Vagina (tissue), 2 donors: ENCODE measurements at regions not wholly inside any gene's neighbourhood (a gene's known extent, or its start where the extent isn't known, plus 50 kb on each side); places are given as distances from the start of the nearest gene placed in this dataset.

Experiments
- DNase-seq, 2 donors: peaks; one replicate each; pipeline ENCODE4 v3.0.0-alpha.2; 2017; ENCODE audit errors: extremely low spot score in 2 of 2
- H3K27ac ChIP-seq: fragments of 200-600 bp; sonication (generic); one replicate; pipeline ENCODE4 v1.5.1; 2019
- H3K27me3 ChIP-seq: fragments of 200-600 bp; sonication (generic); one replicate; pipeline ENCODE4 v1.5.1; 2019
- H3K36me3 ChIP-seq, 2 donors: fragments of 200-600 bp; sonication (generic); one replicate each; pipeline ENCODE4 v1.5.1; 2017 to 2019
- H3K4me1 ChIP-seq: fragments of 200-600 bp; sonication (generic); one replicate; pipeline ENCODE4 v1.5.1; 2019
- H3K4me3 ChIP-seq, 2 donors: fragments of 200-600 bp; sonication (generic); 1 replicate in 1 of 2; 2 replicates in 1 of 2; pipeline ENCODE4 v1.5.1; 2016 to 2019
- H3K9me3 ChIP-seq: fragments of 200-600 bp; sonication (generic); one replicate; pipeline ENCODE4 v1.5.1; 2019
- CTCF ChIP-seq, 3 experiments: fragments of 450-650 bp in 2 of 3; fragments of 200-600 bp in 1 of 3; sonication (generic) in 1 of 3; IDR thresholded peaks; one replicate each; pipeline ENCODE4 v1.5.1; 2017 to 2019; ENCODE audit warnings: antibody characterized with exemption in 3 of 3, mild to moderate bottlenecking in 2 of 3, moderate library complexity in 2 of 3
- POLR2A ChIP-seq, 2 donors: fragments of 450-650 bp; IDR thresholded peaks; one replicate each; pipeline ENCODE4 v1.6.1; 2017; ENCODE audit warnings: antibody characterized with exemption in 2 of 2, mild to moderate bottlenecking in 2 of 2, moderate library complexity in 2 of 2
- POLR2AphosphoS5 ChIP-seq, 2 donors: sonication (generic); formaldehyde crosslinking; IDR thresholded peaks; one replicate each; pipeline ENCODE4 v1.9.0; 2017; ENCODE audit warnings: antibody characterized with exemption in 2 of 2, mild to moderate bottlenecking in 2 of 2, low read depth in 1 of 2; ENCODE audit not compliant: insufficient read depth in 1 of 2
- intact Hi-C: fragments of 100-400 bp; cut with DNase I; formaldehyde crosslinking; loops from one replicate; pipeline ENCODE4 v1.15.1; 2023

GRCh38 chr9:107174441-107174840, 108.6 kb upstream of the RAD23B start:
- no peaks in the 10 kb centered on the region for H3K36me3 ChIP-seq
- no peak overlapping the region for H3K4me3 ChIP-seq
- no peak overlapping the region for H3K27ac ChIP-seq
- H3K27me3 ChIP-seq = no peaks in the 10 kb centered on the region
- no peaks in the 10 kb centered on the region for H3K9me3 ChIP-seq
- intact Hi-C loops = no loop called here
- TF ChIP-seq CTCF (IDR thresholded peaks at IDR 0.05) = no peak
- TF ChIP-seq POLR2A (IDR thresholded peaks at IDR 0.05) = no peak
- TF ChIP-seq POLR2AphosphoS5 (IDR thresholded peaks at IDR 0.05; ENCODE audit: insufficient read depth in 1 of 2, low read depth in 1 of 2) = no peak
- DNase-seq = no peak
- no peaks in the 10 kb centered on the region for H3K4me1 ChIP-seq

- no peaks in the 10 kb centered on the region for H3K9me3 ChIP-seq
- no peaks in the 10 kb centered on the region for H3K4me1 ChIP-seq
- DNase-seq = no peak
- no peak overlapping the region for H3K4me3 ChIP-seq
- no peak for TF ChIP-seq POLR2AphosphoS5 (IDR thresholded peaks at IDR 0.05; ENCODE audit: insufficient read depth in 1 of 2, low read depth in 1 of 2)
- no peak for TF ChIP-seq POLR2A (IDR thresholded peaks at IDR 0.05)
- no peak for TF ChIP-seq CTCF (IDR thresholded peaks at IDR 0.05)
- H3K27me3 ChIP-seq = no peaks in the 10 kb centered on the region
- intact Hi-C loops = no loop called here
- H3K27ac ChIP-seq = no peak overlapping the region
- H3K36me3 ChIP-seq = no peaks in the 10 kb centered on the region
Measured at GRCh38 chr9:107175041-107175440, 108.0 kb upstream of the RAD23B start.

GRCh38 chr9:107175816-107176435, 107.2 kb upstream of the RAD23B start:
- no peak overlapping the region for H3K27ac ChIP-seq
- H3K4me3 ChIP-seq = no peak overlapping the region
- DNase-seq = no peak

GRCh38 chr9:107176436-107177151, 106.5 kb upstream of the RAD23B start:
- no peak overlapping the region for H3K4me3 ChIP-seq
- no peak for DNase-seq
- no peak for TF ChIP-seq CTCF (IDR thresholded peaks at IDR 0.05)
- TF ChIP-seq POLR2A (IDR thresholded peaks at IDR 0.05) = no peak
- no peak for TF ChIP-seq POLR2AphosphoS5 (IDR thresholded peaks at IDR 0.05; ENCODE audit: insufficient read depth in 1 of 2, low read depth in 1 of 2)
- no peaks in the 10 kb centered on the region for H3K36me3 ChIP-seq
- no peaks in the 10 kb centered on the region for H3K9me3 ChIP-seq
- no peaks in the 10 kb centered on the region for H3K27me3 ChIP-seq
- intact Hi-C loops = no loop called here
- H3K4me1 ChIP-seq = no peaks in the 10 kb centered on the region
- no peak overlapping the region for H3K27ac ChIP-seq

More at GRCh38 chr9:107175816-107176435, 107.2 kb upstream of the RAD23B start:
- Histone ChIP-seq H3K4me1 (no peaks in the 10 kb centered on the region), H3K36me3 (no peaks in the 10 kb centered on the region), H3K27me3 (no peaks in the 10 kb centered on the region), H3K9me3 (no peaks in the 10 kb centered on the region)
- TF ChIP-seq POLR2A (IDR thresholded peaks at IDR 0.05) = no peak
- TF ChIP-seq POLR2AphosphoS5 (IDR thresholded peaks at IDR 0.05; ENCODE audit: insufficient read depth in 1 of 2, low read depth in 1 of 2) = no peak
- TF ChIP-seq CTCF (IDR thresholded peaks at IDR 0.05) = no peak
- intact Hi-C loops = no loop called here

- H3K4me3 ChIP-seq = no peak overlapping the region
- no peak overlapping the region for H3K27ac ChIP-seq
- no peaks in the 10 kb centered on the region for H3K9me3 ChIP-seq
- TF ChIP-seq POLR2A (IDR thresholded peaks at IDR 0.05) = no peak
- no peak for TF ChIP-seq CTCF (IDR thresholded peaks at IDR 0.05)
- TF ChIP-seq POLR2AphosphoS5 (IDR thresholded peaks at IDR 0.05; ENCODE audit: insufficient read depth in 1 of 2, low read depth in 1 of 2) = no peak
- H3K4me1 ChIP-seq = no peaks in the 10 kb centered on the region
- H3K36me3 ChIP-seq = no peaks in the 10 kb centered on the region
- H3K27me3 ChIP-seq = no peaks in the 10 kb centered on the region
- intact Hi-C loops = no loop called here
- DNase-seq = no peak
Measured at GRCh38 chr9:107177243-107177839, 105.7 kb upstream of the RAD23B start.
